ENCODE measurements at regions not wholly inside any gene's neighbourhood (a gene's known extent, or its start where the extent isn't known, plus 50 kb on each side); places are given as distances from the start of the nearest gene placed in this dataset.

DNA sequence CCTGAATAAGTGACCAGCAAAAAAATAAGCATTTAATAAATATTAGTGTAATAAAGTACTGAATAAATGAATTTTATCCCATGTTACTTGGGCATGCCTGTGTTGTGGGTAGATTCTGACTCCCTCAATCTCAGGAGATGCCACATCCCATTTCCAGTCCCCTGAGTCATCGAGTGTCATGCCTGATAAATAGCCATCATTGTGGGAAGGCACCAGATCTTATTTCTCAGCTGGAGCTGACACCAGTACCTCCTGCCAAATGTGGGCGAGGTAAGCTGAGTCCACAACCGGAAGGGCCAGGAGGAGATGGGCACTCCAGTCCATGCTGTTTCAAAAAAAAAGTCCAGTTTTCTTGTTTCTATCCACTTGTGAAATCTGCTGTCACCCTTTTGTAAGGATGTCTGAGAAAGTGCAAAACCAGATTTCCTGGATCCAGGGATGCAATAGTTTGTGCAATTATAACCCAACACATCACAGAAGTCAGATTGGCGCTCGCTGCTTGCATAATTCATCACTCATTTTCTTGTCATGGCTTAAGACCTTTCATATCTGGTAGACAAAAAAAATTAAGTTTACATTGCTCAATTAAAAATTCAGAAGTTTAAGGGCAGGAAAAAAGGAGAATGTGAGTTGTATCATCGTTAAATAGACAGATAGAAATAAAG, 311.6 kb downstream of the MIAT start:
- no peaks in the 10 kb centered on the region for H3K4me1 Mint-ChIP-seq
- Histone ChIP-seq H4K5ac (ENCODE audit: insufficient read length, low read depth, low read length) (no peak overlapping the region), H4K20me1 (ENCODE audit: control insufficient read depth, insufficient read depth, insufficient read length) (no peaks in the 10 kb centered on the region), H3K27ac (ENCODE audit: insufficient read length, low read depth, low read length) (no peak overlapping the region), H3T11ph (ENCODE audit: low read length) (no peak overlapping the region), H3K4me2 (ENCODE audit: insufficient read depth, insufficient read length, low read length) (no peak overlapping the region), H2AK5ac (ENCODE audit: insufficient read length, low read length) (no peak overlapping the region), H3K4ac (ENCODE audit: low read depth, low read length) (no peak overlapping the region), H4K91ac (ENCODE audit: insufficient read length, low read depth, low read length) (no peak overlapping the region), H3K23me2 (ENCODE audit: insufficient read length, low read depth, low read length, poor library complexity, severe bottlenecking) (no peaks in the 10 kb centered on the region), H4K8ac (replicated peaks; ENCODE audit: insufficient read length, low read depth, low read length) (no peak overlapping the region), H2BK120ac (ENCODE audit: low read depth, low read length, poor library complexity, severe bottlenecking) (no peak overlapping the region), H3K14ac (ENCODE audit: insufficient read depth, low read length) (no peak overlapping the region), H3K18ac (ENCODE audit: insufficient read length, low read depth, low read length) (no peak overlapping the region), H2BK15ac (ENCODE audit: low read depth, low read length) (no peak overlapping the region), H3K56ac (ENCODE audit: insufficient read length, low read depth, low read length) (no peak overlapping the region), H3K79me1 (ENCODE audit: insufficient read depth, low read depth, low read length, poor library complexity, severe bottlenecking) (no peaks in the 10 kb centered on the region), H3K79me2 (ENCODE audit: insufficient read depth, low read length) (no peaks in the 10 kb centered on the region), H2BK12ac (ENCODE audit: insufficient read length, low read depth, low read length) (no peak overlapping the region), H3K9me3 (ENCODE audit: control insufficient read depth, low read depth, low read length) (no peaks in the 10 kb centered on the region), H2BK5ac (ENCODE audit: insufficient read length, low read length) (no peak overlapping the region), H3K23ac (ENCODE audit: insufficient read length, low read depth, low read length) (no peak overlapping the region), H2BK20ac (ENCODE audit: low read depth, low read length, poor library complexity, severe bottlenecking) (no peak overlapping the region), H3K9ac (ENCODE audit: extremely low read depth, insufficient read length, low read length) (no peak overlapping the region), H3K27me3 (ENCODE audit: insufficient read depth, low read length) (no peaks in the 10 kb centered on the region; the same call in 1 of the 2 replicates), H3K4me1 (ENCODE audit: insufficient read depth, low read length) (no peaks in the 10 kb centered on the region), H2AFZ (ENCODE audit: low read length) (no peak overlapping the region)
- H3K4me3 Mint-ChIP-seq: no peak overlapping the region
- WGBS (ENCODE audit: extremely low coverage, insufficient read length, low lambda C conversion rate): no CpG with 5 or more reads among the region's 6 CpGs
- peaks cover 15% of the 10 kb centered on the region for H3K27me3 Mint-ChIP-seq (ENCODE audit: low read depth)
- TF ChIP-seq, protein P1, sequence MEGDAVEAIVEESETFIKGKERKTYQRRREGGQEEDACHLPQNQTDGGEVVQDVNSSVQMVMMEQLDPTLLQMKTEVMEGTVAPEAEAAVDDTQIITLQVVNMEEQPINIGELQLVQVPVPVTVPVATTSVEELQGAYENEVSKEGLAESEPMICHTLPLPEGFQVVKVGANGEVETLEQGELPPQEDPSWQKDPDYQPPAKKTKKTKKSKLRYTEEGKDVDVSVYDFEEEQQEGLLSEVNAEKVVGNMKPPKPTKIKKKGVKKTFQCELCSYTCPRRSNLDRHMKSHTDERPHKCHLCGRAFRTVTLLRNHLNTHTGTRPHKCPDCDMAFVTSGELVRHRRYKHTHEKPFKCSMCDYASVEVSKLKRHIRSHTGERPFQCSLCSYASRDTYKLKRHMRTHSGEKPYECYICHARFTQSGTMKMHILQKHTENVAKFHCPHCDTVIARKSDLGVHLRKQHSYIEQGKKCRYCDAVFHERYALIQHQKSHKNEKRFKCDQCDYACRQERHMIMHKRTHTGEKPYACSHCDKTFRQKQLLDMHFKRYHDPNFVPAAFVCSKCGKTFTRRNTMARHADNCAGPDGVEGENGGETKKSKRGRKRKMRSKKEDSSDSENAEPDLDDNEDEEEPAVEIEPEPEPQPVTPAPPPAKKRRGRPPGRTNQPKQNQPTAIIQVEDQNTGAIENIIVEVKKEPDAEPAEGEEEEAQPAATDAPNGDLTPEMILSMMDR (conservative IDR thresholded peaks at IDR 0.05): no peak
- H3K36me3 Mint-ChIP-seq (ENCODE audit: insufficient read depth in 1 of 3, low read depth in 3 of 3): no peaks in the 10 kb centered on the region
- H3K27ac Mint-ChIP-seq: no peak overlapping the region
- peaks cover 0 to 3% of the 10 kb centered on the region in 2 experiments; a peak in 2 of 5 replicates for H3K9me3 Mint-ChIP-seq
- no peak for DNase-seq
